Mammary epithelial cell (primary cell): ENCODE measurements at regions not wholly inside any gene's neighbourhood (a gene's known extent, or its start where the extent isn't known, plus 50 kb on each side); places are given as distances from the start of the nearest gene placed in this dataset.

Experiments used
- EZH2 ChIP-seq: IDR thresholded peaks from 2 replicates; pipeline ENCODE4 v1.6.1; 2012; ENCODE audit warnings: low read length, inconsistent platforms, borderline replicate concordance
- TF ChIP-seq, protein P1 (sequence below), 2 donors: IDR thresholded peaks in 1 of 2; conservative IDR thresholded peaks in 1 of 2; 2 replicates each; pipeline ENCODE4 v1.5.1; 2011 to 2012; ENCODE audit warnings: inconsistent platforms in 2 of 2, low read length in 2 of 2, mild to moderate bottlenecking in 2 of 2, control low read depth in 1 of 2, low read depth in 1 of 2; ENCODE audit not compliant: insufficient read depth in 1 of 2; ENCODE audit errors: extremely low read depth in 1 of 2

DNA sequence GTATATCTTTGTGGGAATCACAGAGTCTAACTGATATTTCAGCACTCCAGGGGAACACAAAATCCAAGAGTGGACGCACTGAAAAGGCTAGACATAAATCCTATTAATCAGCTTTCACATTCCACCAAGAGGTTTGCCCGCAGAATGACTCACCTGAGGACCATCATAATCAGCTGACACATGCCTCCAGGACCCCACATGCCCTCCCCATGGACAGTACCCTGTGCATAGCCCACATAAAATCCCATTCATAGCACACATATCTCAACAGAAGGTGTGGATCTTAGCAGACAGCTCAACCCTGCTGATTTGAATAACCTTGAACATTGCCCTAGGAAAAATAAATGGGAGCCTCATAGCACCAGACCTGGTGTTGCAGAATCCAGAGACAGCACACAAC is 246.8 kb upstream of the TENT5A start:
- TF ChIP-seq, protein P1, sequence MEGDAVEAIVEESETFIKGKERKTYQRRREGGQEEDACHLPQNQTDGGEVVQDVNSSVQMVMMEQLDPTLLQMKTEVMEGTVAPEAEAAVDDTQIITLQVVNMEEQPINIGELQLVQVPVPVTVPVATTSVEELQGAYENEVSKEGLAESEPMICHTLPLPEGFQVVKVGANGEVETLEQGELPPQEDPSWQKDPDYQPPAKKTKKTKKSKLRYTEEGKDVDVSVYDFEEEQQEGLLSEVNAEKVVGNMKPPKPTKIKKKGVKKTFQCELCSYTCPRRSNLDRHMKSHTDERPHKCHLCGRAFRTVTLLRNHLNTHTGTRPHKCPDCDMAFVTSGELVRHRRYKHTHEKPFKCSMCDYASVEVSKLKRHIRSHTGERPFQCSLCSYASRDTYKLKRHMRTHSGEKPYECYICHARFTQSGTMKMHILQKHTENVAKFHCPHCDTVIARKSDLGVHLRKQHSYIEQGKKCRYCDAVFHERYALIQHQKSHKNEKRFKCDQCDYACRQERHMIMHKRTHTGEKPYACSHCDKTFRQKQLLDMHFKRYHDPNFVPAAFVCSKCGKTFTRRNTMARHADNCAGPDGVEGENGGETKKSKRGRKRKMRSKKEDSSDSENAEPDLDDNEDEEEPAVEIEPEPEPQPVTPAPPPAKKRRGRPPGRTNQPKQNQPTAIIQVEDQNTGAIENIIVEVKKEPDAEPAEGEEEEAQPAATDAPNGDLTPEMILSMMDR (conservative IDR thresholded peaks at IDR 0.05 in 1 of 2, IDR thresholded peaks at IDR 0.05 in 1 of 2; ENCODE audit: extremely low read depth in 1 of 2, insufficient read depth in 1 of 2, low read depth in 1 of 2, low read length in 2 of 2) = no peak
- TF ChIP-seq EZH2 = no peak
